ENCODE measurements at regions not wholly inside any gene's neighbourhood (a gene's known extent, or its start where the extent isn't known, plus 50 kb on each side); places are given as distances from the start of the nearest gene placed in this dataset.

GRCh38 chr15:95106801-95107200 is 875.4 kb downstream of the MCTP2 start (continued):
- TF ChIP-seq CBX5 (IDR thresholded peaks at IDR 0.05; ENCODE audit: low read depth, low read length) (no peak), EGR1 (IDR thresholded peaks at IDR 0.05; ENCODE audit: borderline replicate concordance, low read depth, low read length) (no peak), ATF2 (IDR thresholded peaks at IDR 0.05; ENCODE audit: low read length) (no peak), GABPA (IDR thresholded peaks at IDR 0.05; ENCODE audit: borderline replicate concordance, insufficient read depth, low read length) (no peak), HDAC6 (IDR thresholded peaks at IDR 0.05; ENCODE audit: low read depth, low read length) (no peak)

Measured in H1 (cell line).